GM18520 (cell line): ENCODE measurements at regions not wholly inside any gene's neighbourhood (a gene's known extent, or its start where the extent isn't known, plus 50 kb on each side); places are given as distances from the start of the nearest gene placed in this dataset.
"Not testable (repeated sequence)": the region's sequence is repeated elsewhere in the genome, so short reads cannot be mapped to it uniquely, and the experiment has no call there.

Source experiments
- ATAC-seq: cut with Tn5 transposase; IDR thresholded peaks from one replicate; pipeline ENCODE4 v1.9.1; 2021; ENCODE audit not compliant: unreplicated experiment

- ATAC-seq, result no peak
Observed at GRCh38 chr1:8171751-8172464, 145.8 kb upstream of the ERRFI1 start.

GRCh38 chr1:8170059-8170835 is 144.1 kb upstream of the ERRFI1 start:
- ATAC-seq, result no peak

GRCh38 chr1:8169364-8170058 is 143.4 kb upstream of the ERRFI1 start:
- ATAC-seq, result no peak

GRCh38 chr1:8167936-8168335 is 141.8 kb upstream of the ERRFI1 start:
- ATAC-seq, result no peak

- ATAC-seq, result no peak
Observed at GRCh38 chr1:8166406-8166805, 140.3 kb upstream of the ERRFI1 start.

GRCh38 chr1:8165595-8166360 is 139.7 kb upstream of the ERRFI1 start:
- ATAC-seq, result no peak

GRCh38 chr1:8164670-8165069 is 138.6 kb upstream of the ERRFI1 start:
- no peak for ATAC-seq

- no peak for ATAC-seq
Observed at GRCh38 chr1:8163039-8163438, 136.9 kb upstream of the ERRFI1 start.

GRCh38 chr1:8162168-8162567 is 136.1 kb upstream of the ERRFI1 start:
- no peak for ATAC-seq

GRCh38 chr1:8161546-8162105 is 135.5 kb upstream of the ERRFI1 start:
- ATAC-seq, result no peak

GRCh38 chr1:8159470-8160024 is 133.4 kb upstream of the ERRFI1 start:
- no peak for ATAC-seq

- ATAC-seq, result no peak
Observed at GRCh38 chr1:8158995-8159394, 132.9 kb upstream of the ERRFI1 start.

- no peak for ATAC-seq
Observed at GRCh38 chr1:8157765-8158164, 131.7 kb upstream of the ERRFI1 start.

- ATAC-seq, result no peak
Observed at GRCh38 chr1:8155528-8156186, 129.5 kb upstream of the ERRFI1 start.

- ATAC-seq, result no peak
Observed at GRCh38 chr1:8154621-8155052, 128.5 kb upstream of the ERRFI1 start.

GRCh38 chr1:8153961-8154360 is 127.9 kb upstream of the ERRFI1 start:
- no peak for ATAC-seq

- no peak for ATAC-seq
Observed at GRCh38 chr1:8152731-8153702, 126.9 kb upstream of the ERRFI1 start.

- no peak for ATAC-seq
Observed at GRCh38 chr1:8151647-8152046, 125.5 kb upstream of the ERRFI1 start.

- not testable (repeated sequence) for ATAC-seq
Observed at GRCh38 chr1:8149756-8150155, 123.6 kb upstream of the ERRFI1 start.
